Suprapubic skin (tissue), 3 donors: ENCODE measurements at regions not wholly inside any gene's neighbourhood (a gene's known extent, or its start where the extent isn't known, plus 50 kb on each side); places are given as distances from the start of the nearest gene placed in this dataset.

Experiments
- CTCF ChIP-seq, 2 donors: fragments of 200-600 bp in 1 of 2; fragments of 450-650 bp in 1 of 2; sonication (generic) in 1 of 2; IDR thresholded peaks; one replicate each; pipeline ENCODE4 v1.5.1; 2016 to 2019; ENCODE audit warnings: antibody characterized with exemption in 2 of 2, mild to moderate bottlenecking in 1 of 2, moderate library complexity in 1 of 2
- POLR2A ChIP-seq, 2 donors: fragments of 450-650 bp; IDR thresholded peaks; one replicate each; pipeline ENCODE4 v1.6.1; 2017; ENCODE audit warnings: antibody characterized with exemption in 2 of 2, mild to moderate bottlenecking in 2 of 2, moderate library complexity in 2 of 2

GRCh38 chr14:65962952-65963351 is 523.2 kb upstream of the CCDC196 start:
- TF ChIP-seq CTCF (IDR thresholded peaks at IDR 0.05) (no peak), POLR2A (IDR thresholded peaks at IDR 0.05) (no peak)
